GM21528 (cell line): ENCODE measurements at regions not wholly inside any gene's neighbourhood (a gene's known extent, or its start where the extent isn't known, plus 50 kb on each side); places are given as distances from the start of the nearest gene placed in this dataset.
"Not testable (repeated sequence)": the region's sequence is repeated elsewhere in the genome, so short reads cannot be mapped to it uniquely, and the experiment has no call there.

Experiments
- ATAC-seq: cut with Tn5 transposase; IDR thresholded peaks from one replicate; pipeline ENCODE4 v1.9.1; 2021; ENCODE audit warnings: mild to moderate bottlenecking, moderate library complexity; ENCODE audit not compliant: unreplicated experiment, low FRiP score

- no peak for ATAC-seq
These were observed 478.9 kb downstream of the EDEM1 start for GRCh38 chr3:5666455-5666854.

- no peak for ATAC-seq
These were observed 486.0 kb downstream of the EDEM1 start for GRCh38 chr3:5673521-5673920.

GRCh38 chr3:5675319-5675718 lies 487.8 kb downstream of the EDEM1 start:
- no peak for ATAC-seq

GRCh38 chr3:5677555-5677954 lies 490.0 kb downstream of the EDEM1 start:
- ATAC-seq, result no peak

GRCh38 chr3:5678248-5678647 lies 490.7 kb downstream of the EDEM1 start:
- no peak for ATAC-seq

DNA sequence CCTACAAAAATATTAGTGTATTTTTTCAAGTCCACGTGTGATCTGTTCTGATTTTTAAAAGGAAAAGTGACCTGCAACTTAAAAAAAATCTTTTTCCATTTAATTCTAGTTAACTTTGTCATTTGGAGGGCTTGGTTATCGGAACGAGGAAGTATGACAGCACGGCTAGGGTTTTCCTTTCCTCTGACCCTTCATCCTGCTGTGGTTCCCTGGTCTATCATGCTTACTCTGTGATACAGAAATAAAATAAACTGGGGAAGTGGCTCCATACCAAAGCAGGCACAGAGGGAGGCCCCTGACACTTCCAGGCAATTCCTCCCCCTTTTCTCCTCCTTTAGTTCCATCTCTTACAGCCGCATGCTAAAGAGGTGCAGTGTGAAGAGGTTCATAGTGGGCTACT lies 491.3 kb downstream of the EDEM1 start:
- ATAC-seq, result no peak

DNA sequence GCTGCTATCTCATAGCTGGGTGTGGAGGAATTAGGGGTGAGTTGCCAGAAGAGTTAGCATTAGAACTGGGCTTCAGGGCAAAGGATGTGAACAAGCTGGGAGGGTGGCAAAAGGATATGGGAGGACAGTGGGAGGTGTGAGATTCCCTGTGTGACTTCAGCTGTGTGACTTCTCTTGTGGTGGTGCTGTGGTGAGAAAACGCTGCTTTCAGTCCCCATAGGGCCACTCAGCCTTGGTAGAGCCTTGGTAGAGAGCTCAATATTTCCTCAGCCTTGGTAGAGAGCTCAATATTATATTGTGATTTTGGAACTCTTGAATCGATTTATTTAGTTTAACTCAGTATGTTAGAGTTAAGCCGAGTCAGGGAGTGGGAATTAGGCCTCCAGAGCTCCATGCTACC lies 499.7 kb downstream of the EDEM1 start:
- ATAC-seq, result no peak

DNA sequence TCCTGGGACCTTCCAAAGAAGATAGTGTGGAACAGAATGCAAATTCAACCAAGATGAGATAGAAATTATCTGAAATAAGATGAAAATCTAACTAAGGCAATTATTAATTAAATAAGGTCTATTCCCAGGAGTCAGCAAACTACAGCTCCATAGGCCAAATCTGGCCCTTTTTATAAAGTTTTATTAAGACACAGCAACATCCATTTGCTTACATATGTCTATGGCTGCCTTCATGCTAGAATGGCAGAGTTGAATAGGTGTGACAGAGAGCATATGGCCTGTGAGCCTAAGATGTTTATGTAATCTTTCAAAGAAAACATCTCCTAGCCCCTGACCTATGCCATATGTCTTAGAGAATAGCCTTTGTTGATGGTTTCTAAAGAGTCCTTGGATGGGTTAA lies 503.0 kb downstream of the EDEM1 start:
- ATAC-seq, result no peak

DNA sequence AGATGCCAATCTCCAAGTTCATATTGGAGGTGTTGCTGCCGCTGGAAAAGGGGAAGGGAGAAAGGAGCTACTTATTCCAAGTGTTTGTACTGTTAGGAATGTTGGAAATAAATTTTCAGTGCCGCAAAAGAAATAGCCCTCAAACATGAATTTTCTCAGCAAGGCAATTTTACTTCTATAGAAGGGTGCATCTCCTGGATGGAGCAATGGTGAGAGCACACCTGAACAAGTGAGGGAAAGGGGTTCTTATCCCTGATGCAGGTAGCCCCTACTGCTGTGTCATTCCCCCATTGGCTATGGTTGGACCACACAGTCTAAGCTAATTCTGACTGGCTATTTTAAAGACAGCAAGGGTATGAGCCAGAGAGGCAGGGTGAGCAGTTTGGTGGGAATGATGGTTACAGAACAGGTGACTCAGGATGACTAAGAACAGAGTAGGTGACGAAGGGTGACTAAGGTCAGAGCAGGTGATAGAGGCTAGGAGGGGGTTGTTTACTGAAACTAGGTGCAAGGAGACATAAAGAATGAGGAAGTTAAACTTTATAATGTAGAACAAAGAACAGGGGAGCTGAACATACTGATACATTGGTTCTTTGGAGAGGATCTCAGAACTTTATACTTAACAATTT lies 503.5 kb downstream of the EDEM1 start:
- no peak for ATAC-seq

- no peak for ATAC-seq
These were observed 504.9 kb downstream of the EDEM1 start for GRCh38 chr3:5692446-5692845.

- no peak for ATAC-seq
These were observed 506.8 kb downstream of the EDEM1 start for GRCh38 chr3:5694266-5694665.

DNA sequence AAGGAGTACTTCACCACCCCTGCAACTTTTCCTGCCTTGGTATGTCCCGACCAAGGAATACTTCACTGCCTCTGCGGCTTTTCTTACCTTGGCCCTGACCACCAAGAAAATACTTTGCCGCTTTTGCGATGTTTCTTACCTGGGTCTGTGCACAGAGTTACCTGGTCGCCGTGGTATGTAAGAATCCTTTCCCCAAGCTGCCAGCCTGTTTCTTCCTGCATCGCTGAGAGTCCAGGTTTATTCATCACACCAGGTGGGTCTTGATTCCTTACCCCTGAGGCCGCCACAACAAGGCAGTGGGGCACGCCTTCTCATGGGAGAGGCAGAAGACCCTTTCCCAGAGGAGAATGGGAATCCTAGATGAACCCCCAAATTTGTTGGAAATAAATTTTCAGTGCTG lies 511.3 kb downstream of the EDEM1 start:
- ATAC-seq, result no peak

DNA sequence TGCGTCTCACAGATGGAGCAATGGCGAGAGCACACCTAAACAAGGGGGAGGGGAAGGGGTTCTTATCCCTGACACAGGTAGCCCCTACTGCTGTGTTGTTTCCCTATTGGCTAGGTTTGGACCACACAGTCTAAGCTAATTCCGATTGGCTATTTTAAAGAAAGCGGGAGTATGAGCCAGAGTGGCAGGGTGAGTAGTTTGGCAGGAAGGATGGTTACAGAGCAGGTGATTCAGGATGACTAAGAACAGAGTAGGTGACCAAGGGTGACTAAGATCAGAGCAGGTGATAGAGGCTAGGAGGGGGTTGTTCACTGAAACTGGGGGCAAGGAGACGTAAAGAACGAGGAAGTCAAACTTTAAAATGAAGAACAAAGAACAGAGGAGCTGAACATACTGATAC lies 511.8 kb downstream of the EDEM1 start:
- no peak for ATAC-seq

- ATAC-seq, result no peak
These were observed 512.3 kb downstream of the EDEM1 start for GRCh38 chr3:5699811-5700210.

DNA sequence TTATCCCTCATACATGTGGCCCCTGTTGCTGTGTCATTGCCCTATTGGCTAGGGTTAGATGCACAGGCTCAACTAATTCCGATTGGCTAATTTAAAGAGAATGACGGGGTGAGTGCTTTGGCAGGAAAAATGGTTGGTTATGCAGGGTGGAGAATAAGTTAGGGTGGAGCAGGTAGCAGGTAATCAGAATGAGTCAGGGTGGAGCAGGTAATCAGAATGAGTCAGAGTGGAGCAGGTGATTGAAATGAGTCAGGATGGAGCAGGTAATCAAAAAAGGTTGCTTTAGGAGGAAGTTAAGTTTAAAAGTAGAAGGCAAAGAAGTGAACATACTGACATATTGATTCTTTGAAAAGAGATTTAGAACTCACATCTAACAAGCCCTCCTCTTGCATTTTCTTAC lies 513.5 kb downstream of the EDEM1 start:
- not testable (repeated sequence) for ATAC-seq

GRCh38 chr3:5707794-5708193 lies 520.3 kb downstream of the EDEM1 start:
- ATAC-seq, result no peak

GRCh38 chr3:5709714-5710113 lies 522.2 kb downstream of the EDEM1 start:
- ATAC-seq, result no peak

DNA sequence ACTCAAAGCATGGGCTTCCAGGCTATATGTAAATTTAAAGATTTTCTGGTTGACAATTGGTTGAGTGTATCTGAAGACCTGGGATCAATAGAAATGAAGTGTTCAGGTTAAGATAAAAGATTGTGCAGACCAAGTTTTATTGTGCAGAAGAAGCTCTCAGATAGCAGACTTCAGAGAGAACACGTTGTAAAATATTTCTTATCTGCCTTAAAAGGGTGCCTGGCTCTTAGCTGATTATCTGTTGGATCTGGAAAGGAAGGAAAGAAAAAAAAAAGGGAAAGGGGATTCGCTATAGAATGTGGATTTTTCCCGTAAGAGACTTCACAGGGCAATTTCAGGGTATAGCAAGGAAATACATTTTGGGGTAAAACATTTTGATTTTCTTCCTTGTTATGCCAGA lies 523.2 kb downstream of the EDEM1 start:
- ATAC-seq, result no peak

GRCh38 chr3:5717254-5717653 lies 529.7 kb downstream of the EDEM1 start:
- no peak for ATAC-seq

DNA sequence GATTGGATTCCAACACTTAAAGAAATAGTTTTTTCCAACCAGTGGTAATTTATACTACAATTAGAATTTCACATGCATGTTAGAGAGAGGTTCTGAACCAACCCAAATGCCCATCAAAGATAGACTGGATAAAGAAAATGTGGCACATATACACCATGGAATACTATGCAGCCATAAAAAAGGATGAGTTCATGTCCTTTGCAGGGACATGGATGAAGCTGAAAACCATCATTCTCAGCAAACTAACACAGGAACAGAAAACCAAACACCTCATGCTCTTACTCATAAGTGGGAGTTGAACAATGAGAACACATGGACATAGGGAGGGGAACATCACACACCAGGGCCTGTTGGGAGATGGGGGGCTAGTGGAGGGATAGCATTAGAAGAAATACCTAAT lies 532.2 kb downstream of the EDEM1 start:
- ATAC-seq, result not testable (repeated sequence)

DNA sequence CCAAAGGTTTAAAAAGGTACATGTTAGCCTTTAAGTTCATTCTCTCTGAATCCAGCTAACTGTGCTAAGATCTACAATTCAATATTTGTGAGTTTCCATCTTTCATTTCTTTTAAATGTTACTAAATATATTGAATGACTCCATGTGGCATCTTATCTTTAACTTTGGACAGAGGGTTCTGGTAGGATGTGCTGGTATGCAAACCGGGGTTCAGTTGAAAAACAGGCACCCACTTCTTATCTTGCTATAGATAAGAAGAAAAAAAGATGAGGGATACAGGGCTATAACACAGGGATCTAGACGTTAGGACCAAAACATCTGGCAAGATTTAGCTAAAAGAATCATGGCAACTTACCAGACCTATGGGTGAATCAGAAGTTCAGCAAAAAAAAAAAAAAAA lies 538.3 kb downstream of the EDEM1 start:
- ATAC-seq, result no peak

- ATAC-seq, result no peak
These were observed 539.1 kb downstream of the EDEM1 start for GRCh38 chr3:5726621-5727020.
